Heart right ventricle (tissue), 16 donors: ENCODE measurements at regions not wholly inside any gene's neighbourhood (a gene's known extent, or its start where the extent isn't known, plus 50 kb on each side); places are given as distances from the start of the nearest gene placed in this dataset.
A peak's percentile ranks its signal among the peaks of the same experiment; 100 is the strongest.

Experiments used
- ATAC-seq, 8 donors: fragments of 200-7000 bp; cut with Tn5 transposase; one replicate each; pipeline ENCODE4 v1.9.1; 2020; ENCODE audit warnings: mild to moderate bottlenecking in 8 of 8, moderate library complexity in 8 of 8, moderate number of reproducible peaks in 1 of 8
- DNase-seq, 2 donors: peaks; one replicate each; pipeline ENCODE4 v3.0.0-alpha.2; 2020
- H3K27ac ChIP-seq, 10 donors: fragments of 200-600 bp; sonication (generic) in 2 of 10; one replicate each; pipeline versions ENCODE4 v1.5.0 to v1.8.0; 2020 to 2022; ENCODE audit warnings: mild to moderate bottlenecking in 3 of 10
- H3K27me3 ChIP-seq, 7 donors: fragments of 200-600 bp; one replicate each; pipeline ENCODE4 v1.8.0; 2021 to 2022; ENCODE audit warnings: mild to moderate bottlenecking in 2 of 7
- H3K36me3 ChIP-seq, 9 donors: fragments of 200-600 bp; sonication (generic) in 1 of 9; one replicate each; pipeline versions ENCODE4 v1.5.0 to v1.8.0; 2020 to 2022; ENCODE audit warnings: mild to moderate bottlenecking in 2 of 9
- H3K4me1 ChIP-seq, 9 donors: fragments of 200-600 bp; sonication (generic) in 1 of 9; one replicate each; pipeline versions ENCODE4 v1.5.0 to v1.8.0; 2020 to 2022; ENCODE audit warnings: mild to moderate bottlenecking in 4 of 9
- H3K4me3 ChIP-seq, 10 donors: fragments of 200-600 bp; sonication (generic) in 2 of 10; one replicate each; pipeline versions ENCODE4 v1.5.0 to v1.8.0; 2020 to 2022; ENCODE audit warnings: mild to moderate bottlenecking in 7 of 10, moderate library complexity in 2 of 10
- H3K9me3 ChIP-seq, 11 donors: fragments of 200-600 bp in 10 of 11; sonication (generic) in 2 of 11; one replicate each; pipeline versions ENCODE4 v1.5.0 to v1.8.0; 2013 to 2022; ENCODE audit warnings: mild to moderate bottlenecking in 2 of 11, control low read depth in 1 of 11, moderate library complexity in 1 of 11
- CTCF ChIP-seq, 9 donors: fragments of 200-600 bp; sonication (generic) in 2 of 9; IDR thresholded peaks; one replicate each; pipeline versions ENCODE4 v1.5.0 to v1.8.0; 2021 to 2022; ENCODE audit warnings: antibody characterized with exemption in 9 of 9, mild to moderate bottlenecking in 5 of 9, moderate library complexity in 1 of 9
- WGBS, 2 donors: extraction: QIAGEN DNeasy Blood & Tissue Kit; methylation state at CpG; one replicate each; pipeline ENCODE4 v1.1.7; 2013; ENCODE audit warnings: inconsistent platforms in 1 of 2; 5-methylcytosine and 5-hydroxymethylcytosine counted together
- intact Hi-C, 10 donors: fragments of 100-400 bp; cut with DNase I; formaldehyde crosslinking; loops; one replicate each; pipeline versions ENCODE4 v1.11.1 to v1.14.2; 2022
- donor health status: Arrhythmogenic right ventricular cardiomyopathy.
- donor health status: ischemic (EF 13 %, LVEDD 7.1; RV severe dilation, severe dysfunction).
- donor health status: healthy with polysubstance abuse.
- donor health status: DM: no; HTN: yes; CAD: no.
- donor health status: DM: no; HTN: no; CAD: no.
- donor health status: ischemic (EF 25% LVEDD 6.9; RV normal size, moderate dysfunction).
- donor health status: ischemic (EF 25% LVEDD 5.7; RV mildly dilated, moderate dysfunction).
- donor health status: healthy.
- donor health status: DM: yes; HTN: yes; CAD: no.
- donor health status: Ischemic cardiomyopathy.
- donor health status: ischemic (EF 35%, LVEDD 5.7; RV mildly dilated, moderate dysfunction).
- donor health status: nonischemic (EF 11% LVEDD 7.7; RV severe dilation, severe dysfunction).
- donor health status: DM: yes; HTN: yes; CAD: no.
- donor health status: PGD.
- donor health status: ischemic (EF 29% LVEDD 5.4; RV normal size, mild dysfunction).
- donor health status: nonischemic (EF 23%, LVEDD 6.1; RV moderate dilation, normal function).

GRCh38 chr9:129319938-129320481 lies 141.9 kb upstream of the IER5L start:
- no peak for DNase-seq
- peak in 6 of 8 donors; percentile 3 to 15 (median 6) for ATAC-seq

GRCh38 chr9:129319076-129319937 lies 141.2 kb upstream of the IER5L start:
- Histone ChIP-seq H3K4me1 (peaks cover 29 to 95% (median 68%) of the 10 kb centered on the region in 9 donors), H3K4me3 (no peak overlapping the region), H3K27me3 (no peaks in the 10 kb centered on the region), H3K9me3 (no peaks in the 10 kb centered on the region), H3K36me3 (no peaks in the 10 kb centered on the region), H3K27ac (peak overlapping the region; percentile 85 to 95 (median 90))
- intact Hi-C loops: loop anchor here in 3 of 10 donors (5.0 to 10.0 kb wide), 2 partner anchors 62 to 135 kb away; no protein-coding TSS in a partner anchor
- ATAC-seq (no peak), DNase-seq (no peak)
- 80 to 84% methylated on average over 30 of the region's 30 CpGs for WGBS, 2 donors
- no peak for TF ChIP-seq CTCF (IDR thresholded peaks at IDR 0.05)

More at GRCh38 chr9:129319938-129320481, 141.9 kb upstream of the IER5L start:
- peaks cover 29 to 92% (median 68%) of the 10 kb centered on the region in 9 donors for H3K4me1 ChIP-seq
- WGBS, 2 donors: 23 to 26% methylated on average over 14 of the region's 14 CpGs
- H3K36me3 ChIP-seq: no peaks in the 10 kb centered on the region
- no peaks in the 10 kb centered on the region for H3K27me3 ChIP-seq
- H3K27ac ChIP-seq: peak overlapping the region; percentile 85 to 95 (median 90)
- H3K4me3 ChIP-seq: peak overlapping the region in 9 of 10 donors; percentile 39 to 63 (median 54)
- intact Hi-C loops: loop anchor here in 8 of 10 donors (1.0 to 10.0 kb wide), 11 partner anchors 63 to 295 kb away; partner anchors contain the start of gene IER5L (in 2 of the 8)
- no peaks in the 10 kb centered on the region for H3K9me3 ChIP-seq
- no peak for TF ChIP-seq CTCF (IDR thresholded peaks at IDR 0.05)

- H3K4me3 ChIP-seq: no peak overlapping the region
- H3K36me3 ChIP-seq: no peaks in the 10 kb centered on the region
- peak overlapping the region in 9 of 10 donors; percentile 24 to 95 (median 85) for H3K27ac ChIP-seq
- ATAC-seq (peak in 1 of 8 donors; percentile 6), DNase-seq (no peak)
- WGBS, 2 donors: 72 to 80% methylated on average over 16 of the region's 16 CpGs
- intact Hi-C loops: loop anchor here in 3 of 10 donors (5.0 to 10.0 kb wide), 2 partner anchors 61 to 134 kb away; no protein-coding TSS in a partner anchor
- no peaks in the 10 kb centered on the region for H3K27me3 ChIP-seq
- peaks cover 29 to 86% (median 61%) of the 10 kb centered on the region in 9 donors for H3K4me1 ChIP-seq
- no peak for TF ChIP-seq CTCF (IDR thresholded peaks at IDR 0.05)
- H3K9me3 ChIP-seq: no peaks in the 10 kb centered on the region
These were observed 140.3 kb upstream of the IER5L start for GRCh38 chr9:129318121-129319075.
